SK-N-SH (cell line): ENCODE measurements at regions not wholly inside any gene's neighbourhood (a gene's known extent, or its start where the extent isn't known, plus 50 kb on each side); places are given as distances from the start of the nearest gene placed in this dataset.

Experiments used
- CTCF ChIA-PET: fragments of 300-600, 350-600 bp; formaldehyde crosslinking; extraction: SDS; loops from one replicate; lab custom pipeline; 2021; lab: Yijun Ruan, JAX
- POLR2A ChIA-PET: fragments of 350-600 bp; sonication (Branson Sonifier 250); formaldehyde crosslinking; extraction: SDS; loops from one replicate; lab custom pipeline; 2020; ENCODE audit warnings: antibody characterized with exemption, inconsistent platforms; lab: Yijun Ruan, JAX
- DNase-seq: peaks from one replicate; pipeline ENCODE4 v3.0.0; 2012
- H2AFZ ChIP-seq: fragments of 200-600 bp; sonication (generic); 2 replicates; pipeline ENCODE4 v1.8.1; 2016; ENCODE audit warnings: antibody characterized with exemption, mild to moderate bottlenecking, low read depth
- H3F3A ChIP-seq: fragments of 200-600 bp; sonication (generic); replicated peaks from 2 replicates; pipeline ENCODE3; 2016; ENCODE audit warnings: antibody characterized with exemption, mild to moderate bottlenecking; ENCODE audit not compliant: insufficient read depth
- H3K27ac ChIP-seq, 2 experiments: fragments of 200-500 bp in 1 of 2; fragments of 200-600 bp in 1 of 2; sonication (Bioruptor generic) in 1 of 2; sonication (generic), shearing (Covaris generic) in 1 of 2; 2 replicates each; pipeline versions ENCODE4 v1.5.1 to v1.6.1; 2014 to 2016; ENCODE audit warnings: low read depth in 2 of 2, inconsistent platforms in 1 of 2, low read length in 1 of 2, mild to moderate bottlenecking in 1 of 2, mixed read lengths in 1 of 2
- H3K27me3 ChIP-seq: fragments of 200-600 bp; sonication (generic), shearing (Covaris generic); 2 replicates; pipeline ENCODE4 v1.6.1; 2016; ENCODE audit warnings: mixed run types; ENCODE audit not compliant: insufficient read depth
- H3K36me3 ChIP-seq, 2 experiments: fragments of 200-500 bp in 1 of 2; fragments of 200-600 bp in 1 of 2; sonication (Bioruptor generic) in 1 of 2; sonication (generic) in 1 of 2; replicated peaks in 1 of 2; 2 replicates each; pipeline versions ENCODE3 to v1.5.1; 2014 to 2016; ENCODE audit warnings: low read length in 1 of 2, mild to moderate bottlenecking in 1 of 2; ENCODE audit not compliant: insufficient read depth in 2 of 2, control insufficient read depth in 1 of 2
- H3K4me1 ChIP-seq, 2 experiments: fragments of 200-500 bp in 1 of 2; fragments of 200-600 bp in 1 of 2; sonication (Bioruptor generic) in 1 of 2; sonication (generic), shearing (Covaris generic) in 1 of 2; 2 replicates each; pipeline versions ENCODE4 v1.5.1 to v1.6.1; 2014 to 2016; ENCODE audit warnings: low read depth in 1 of 2, low read length in 1 of 2, mixed run types in 1 of 2; ENCODE audit not compliant: insufficient read depth in 2 of 2, control insufficient read depth in 1 of 2
- H3K4me2 ChIP-seq: fragments of 200-600 bp; sonication (generic), shearing (Covaris generic); 2 replicates; pipeline ENCODE4 v1.6.1; 2017; ENCODE audit warnings: mixed run types
- H3K4me3 ChIP-seq, 2 experiments: fragments of 200-500 bp in 1 of 2; fragments of 200-600 bp in 1 of 2; sonication (Bioruptor generic) in 1 of 2; sonication (generic), shearing (Covaris generic) in 1 of 2; 2 replicates each; pipeline versions ENCODE4 v1.5.1 to v1.8.1; 2014 to 2016; ENCODE audit warnings: low read depth in 2 of 2, inconsistent platforms in 1 of 2, low read length in 1 of 2, mild to moderate bottlenecking in 1 of 2, mixed read lengths in 1 of 2, moderate library complexity in 1 of 2
- H3K79me2 ChIP-seq: fragments of 200-600 bp; sonication (generic); 2 replicates; pipeline ENCODE4 v1.8.1; 2017; ENCODE audit warnings: mild to moderate bottlenecking; ENCODE audit not compliant: insufficient read depth
- H3K9ac ChIP-seq: fragments of 200-600 bp; sonication (generic); 2 replicates; pipeline ENCODE4 v1.6.1; 2017; ENCODE audit warnings: mixed run types
- H3K9me2 ChIP-seq: fragments of 200-600 bp; sonication (generic); 2 replicates; pipeline ENCODE4 v1.6.1; 2017; ENCODE audit warnings: mixed run types
- H3K9me3 ChIP-seq: fragments of 200-600 bp; sonication (generic); 2 replicates; pipeline ENCODE4 v1.6.1; 2017; ENCODE audit warnings: mixed run types, mild to moderate bottlenecking, moderate library complexity
- H4K20me1 ChIP-seq: fragments of 200-600 bp; sonication (generic); 2 replicates; pipeline ENCODE4 v1.6.1; 2017; ENCODE audit warnings: mild to moderate bottlenecking, mixed run types; ENCODE audit not compliant: insufficient read depth
- CHD2 ChIP-seq: fragments of 150-350 bp; IDR thresholded peaks from 2 replicates; pipeline ENCODE4 v1.6.1; 2018; ENCODE audit warnings: low read length; ENCODE audit not compliant: partially characterized antibody
- EP300 ChIP-seq, 2 experiments: IDR thresholded peaks; 2 replicates each; pipeline versions ENCODE4 v1.4.0 to v1.6.1; 2012; ENCODE audit warnings: borderline replicate concordance in 1 of 2, low read depth in 1 of 2, low read length in 1 of 2
- FOXM1 ChIP-seq: IDR thresholded peaks from 2 replicates; pipeline ENCODE4 v1.4.0; 2012; ENCODE audit warnings: low read depth, mild to moderate bottlenecking
- IRF3 ChIP-seq: fragments of 150-350 bp; IDR thresholded peaks from 2 replicates; pipeline ENCODE4 v1.6.1; 2016; ENCODE audit warnings: mild to moderate bottlenecking, low read depth, low read length
- MAX ChIP-seq: IDR thresholded peaks from 2 replicates; pipeline ENCODE4 v1.4.0; 2012; ENCODE audit warnings: low read depth
- MXI1 ChIP-seq: IDR thresholded peaks from 2 replicates; pipeline ENCODE4 v1.6.1; 2012; ENCODE audit warnings: mild to moderate bottlenecking, low read depth, low read length, improper control_type of control experiment
- NFIC ChIP-seq: IDR thresholded peaks from 2 replicates; pipeline ENCODE4 v1.4.0; 2012; ENCODE audit warnings: borderline replicate concordance
- PBX3 ChIP-seq: IDR thresholded peaks from 2 replicates; pipeline ENCODE4; 2012
- POLR2AphosphoS5 ChIP-seq: IDR thresholded peaks from 2 replicates; pipeline ENCODE4 v1.6.1; 2012; ENCODE audit warnings: low read depth, low read length
- RCOR1 ChIP-seq: fragments of 150-350 bp; IDR thresholded peaks from 2 replicates; pipeline ENCODE4 v1.6.1; 2017; ENCODE audit warnings: antibody characterized with exemption, low read length
- REST ChIP-seq: IDR thresholded peaks from 2 replicates; pipeline ENCODE4 v1.6.1; 2012; ENCODE audit warnings: mild to moderate bottlenecking, low read depth, low read length, moderate library complexity
- RXRA ChIP-seq: IDR thresholded peaks from 2 replicates; pipeline ENCODE4 v1.4.0; 2012; ENCODE audit warnings: low read depth, mild to moderate bottlenecking, borderline replicate concordance
- SIN3A ChIP-seq: IDR thresholded peaks from 2 replicates; pipeline ENCODE4 v1.6.1; 2012; ENCODE audit warnings: low read depth, mild to moderate bottlenecking, low read length, moderate library complexity, borderline replicate concordance
- YY1 ChIP-seq: IDR thresholded peaks from 2 replicates; pipeline ENCODE4 v1.4.0; 2012; ENCODE audit warnings: low read depth, mild to moderate bottlenecking
- WGBS: methylation state at CpG from one replicate; pipeline ENCODE4 v1.1.6; 2017; ENCODE audit warnings: low lambda C conversion rate; 5-methylcytosine and 5-hydroxymethylcytosine counted together

GRCh38 chr11:23181022-23181807, 320.9 kb upstream of the CCDC179 start (continued):
- TF ChIP-seq IRF3: no peak

- TF ChIP-seq NFIC (no peak), MXI1 (no peak), CHD2 (no peak), RCOR1 (no peak), REST (no peak), FOXM1 (no peak), RXRA (no peak), YY1 (no peak), SIN3A (no peak), EP300 (IDR thresholded peaks at IDR 0.05; ENCODE audit: borderline replicate concordance in 1 of 2, low read depth in 1 of 2, low read length in 1 of 2) (no peak), MAX (no peak), POLR2AphosphoS5 (no peak), PBX3 (no peak), IRF3 (no peak)
- no peak overlapping the region for H3K9ac ChIP-seq
- no peak for DNase-seq
- no peak overlapping the region for H2AFZ ChIP-seq
- H3K4me3 ChIP-seq: no peak overlapping the region
- ChIA-PET CTCF (no interaction called here), POLR2A (no interaction called here)
- no peaks in the 10 kb centered on the region for H3K79me2 ChIP-seq
- no peaks in the 10 kb centered on the region for H3K4me1 ChIP-seq
- H3K27ac ChIP-seq: no peak overlapping the region
- 68% methylated on average over 3 of the region's 3 CpGs for WGBS
- H3F3A ChIP-seq: no peaks in the 10 kb centered on the region
- H3K36me3 ChIP-seq: no peaks in the 10 kb centered on the region
- 0 out of 2 replicates have a peak, but pooled peaks cover 2% of the 10 kb centered on the region for H3K9me2 ChIP-seq
- H3K27me3 ChIP-seq: no peaks in the 10 kb centered on the region
- no peaks in the 10 kb centered on the region for H4K20me1 ChIP-seq
- no peaks in the 10 kb centered on the region for H3K9me3 ChIP-seq
- H3K4me2 ChIP-seq: no peak overlapping the region
Measured at GRCh38 chr11:23192256-23192655, 332.0 kb upstream of the CCDC179 start.
